ENCODE measurements at regions not wholly inside any gene's neighbourhood (a gene's known extent, or its start where the extent isn't known, plus 50 kb on each side); places are given as distances from the start of the nearest gene placed in this dataset.
"Not testable (repeated sequence)": the region's sequence is repeated elsewhere in the genome, so short reads cannot be mapped to it uniquely, and the experiment has no call there.

- DNase-seq (ENCODE audit: low spot score) = no peak
These were observed 106.7 kb downstream of the RAP2B start for GRCh38 chr3:153268564-153269279.

GRCh38 chr3:153269730-153270129 lies 107.7 kb downstream of the RAP2B start:
- DNase-seq (ENCODE audit: low spot score) = no peak

GRCh38 chr3:153273217-153273616 lies 111.2 kb downstream of the RAP2B start:
- no peak for DNase-seq (ENCODE audit: low spot score)

DNA sequence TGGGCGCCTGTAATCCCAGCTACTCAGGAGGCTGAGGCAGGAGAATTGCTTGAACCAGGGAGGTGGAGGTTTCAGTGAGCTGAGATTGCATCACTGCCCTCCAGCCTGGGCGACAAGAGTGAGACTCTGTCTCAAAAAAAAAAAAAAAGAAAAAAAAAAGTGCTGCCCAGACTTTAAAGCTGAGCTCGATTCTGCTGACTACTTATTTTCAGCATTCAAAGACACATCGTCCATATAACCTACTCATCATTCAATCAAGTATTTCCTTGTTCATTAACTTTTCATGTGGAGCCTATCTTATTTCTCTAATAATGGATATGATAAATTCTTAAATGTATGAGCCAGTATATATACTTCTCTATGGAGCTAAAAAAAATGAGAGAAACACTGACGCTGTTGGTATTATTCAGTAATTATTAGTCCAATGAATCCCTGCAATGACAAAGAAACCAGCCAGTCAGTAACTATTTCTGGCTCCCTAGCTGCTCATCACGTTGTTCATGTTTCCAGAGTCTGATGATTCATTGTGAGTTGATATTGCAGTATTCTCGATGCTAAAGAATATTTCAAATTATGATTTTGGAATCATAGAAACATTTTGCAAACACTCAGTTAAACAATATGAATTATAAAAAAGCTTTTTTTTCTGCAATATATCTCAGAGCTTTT lies 111.9 kb downstream of the RAP2B start:
- no peak for DNase-seq (ENCODE audit: low spot score)

- DNase-seq (ENCODE audit: low spot score) = no peak
These were observed 112.5 kb downstream of the RAP2B start for GRCh38 chr3:153274561-153274960.

- no peak for DNase-seq (ENCODE audit: low spot score)
These were observed 113.5 kb downstream of the RAP2B start for GRCh38 chr3:153275514-153275913.

- DNase-seq (ENCODE audit: low spot score) = no peak
These were observed 115.0 kb downstream of the RAP2B start for GRCh38 chr3:153277029-153277428.

- DNase-seq (ENCODE audit: low spot score) = not testable (repeated sequence)
These were observed 119.4 kb downstream of the RAP2B start for GRCh38 chr3:153281236-153281997.

DNA sequence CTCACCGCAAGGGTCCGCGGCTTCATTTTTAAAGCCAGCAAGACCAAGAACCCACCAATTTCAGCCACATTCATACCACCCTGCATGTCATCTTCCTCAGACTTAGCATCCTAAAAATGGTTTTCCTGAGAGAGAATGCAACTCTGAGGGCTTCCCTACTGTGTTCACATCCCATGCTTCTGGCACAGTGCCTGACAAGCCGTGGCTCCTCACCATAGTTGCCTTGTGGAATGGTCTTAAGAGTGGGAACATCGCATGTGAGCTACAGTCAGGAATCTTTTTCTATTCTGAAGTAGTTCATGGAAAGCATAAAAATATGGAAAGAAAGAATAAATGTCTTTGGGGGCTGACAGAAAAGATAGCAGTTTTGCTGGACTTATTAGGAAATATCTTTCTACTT lies 120.3 kb downstream of the RAP2B start:
- DNase-seq (ENCODE audit: low spot score) = no peak

- DNase-seq (ENCODE audit: low spot score) = peak; percentile 39
These were observed 122.4 kb downstream of the RAP2B start for GRCh38 chr3:153284282-153284938.

- no peak for DNase-seq (ENCODE audit: low spot score)
These were observed 123.2 kb downstream of the RAP2B start for GRCh38 chr3:153285194-153285641.

DNA sequence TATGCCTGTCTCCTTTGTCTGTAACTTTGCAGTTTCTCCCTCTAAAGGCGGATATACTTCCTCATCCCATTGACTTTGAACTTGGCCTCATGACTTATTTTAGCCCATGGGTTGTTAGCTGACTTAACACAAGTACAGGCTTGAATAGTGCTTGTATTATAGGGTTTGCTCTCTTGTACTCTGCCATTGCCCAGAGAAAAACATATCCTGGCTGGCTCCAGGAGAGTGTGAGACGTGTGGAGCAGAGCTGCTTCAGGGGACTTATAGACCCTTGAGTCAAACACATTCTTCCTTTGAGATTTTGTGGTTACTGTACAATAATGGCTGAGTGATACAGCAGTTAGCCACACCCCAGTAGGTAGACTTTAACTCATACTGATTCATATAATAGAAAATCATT lies 124.0 kb downstream of the RAP2B start:
- DNase-seq (ENCODE audit: low spot score) = no peak

- no peak for DNase-seq (ENCODE audit: low spot score)
These were observed 125.0 kb downstream of the RAP2B start for GRCh38 chr3:153287017-153287416.

- no peak for DNase-seq (ENCODE audit: low spot score)
These were observed 127.3 kb downstream of the RAP2B start for GRCh38 chr3:153289334-153289808.

DNA sequence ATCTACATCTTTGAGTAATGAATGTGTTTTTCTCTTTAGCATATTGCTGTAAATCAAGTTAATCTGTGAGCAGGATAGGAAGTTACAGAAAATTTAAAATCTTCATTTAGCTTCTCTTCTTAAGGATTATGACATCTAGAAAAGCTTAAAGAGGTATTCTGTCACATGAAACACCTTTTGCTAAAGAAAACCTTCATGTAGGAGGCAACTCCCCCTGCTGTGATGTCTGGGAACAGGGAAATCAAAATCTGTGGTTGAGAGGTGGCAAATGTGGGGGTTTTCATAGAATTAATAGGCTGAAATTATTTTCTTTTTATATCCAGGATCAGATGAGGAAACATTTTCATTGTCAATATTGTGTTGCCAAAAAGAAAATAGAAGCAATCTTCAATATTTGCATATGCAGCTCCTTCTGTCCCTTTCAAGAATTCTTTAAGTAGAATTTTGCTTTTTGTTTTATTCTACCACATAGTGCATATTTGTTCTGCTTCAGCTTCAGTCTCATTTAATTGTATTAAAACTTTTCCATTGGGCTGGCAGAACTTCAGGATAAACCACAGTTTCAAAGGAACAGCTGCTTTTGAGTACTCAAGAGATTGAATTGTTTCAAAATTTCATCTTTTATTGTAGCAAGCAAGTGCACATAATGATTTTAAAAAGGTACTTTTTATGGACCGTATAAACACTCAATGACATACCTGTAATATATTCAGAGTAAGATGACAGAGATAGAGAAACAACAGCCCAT lies 128.4 kb downstream of the RAP2B start:
- peak; percentile 47 for DNase-seq (ENCODE audit: low spot score)

- DNase-seq (ENCODE audit: low spot score) = peak; percentile 44
These were observed 129.1 kb downstream of the RAP2B start for GRCh38 chr3:153291059-153291685.

GRCh38 chr3:153293265-153293664 lies 131.2 kb downstream of the RAP2B start:
- DNase-seq (ENCODE audit: low spot score) = no peak

- no peak for DNase-seq (ENCODE audit: low spot score)
These were observed 133.9 kb downstream of the RAP2B start for GRCh38 chr3:153295901-153296300.

DNA sequence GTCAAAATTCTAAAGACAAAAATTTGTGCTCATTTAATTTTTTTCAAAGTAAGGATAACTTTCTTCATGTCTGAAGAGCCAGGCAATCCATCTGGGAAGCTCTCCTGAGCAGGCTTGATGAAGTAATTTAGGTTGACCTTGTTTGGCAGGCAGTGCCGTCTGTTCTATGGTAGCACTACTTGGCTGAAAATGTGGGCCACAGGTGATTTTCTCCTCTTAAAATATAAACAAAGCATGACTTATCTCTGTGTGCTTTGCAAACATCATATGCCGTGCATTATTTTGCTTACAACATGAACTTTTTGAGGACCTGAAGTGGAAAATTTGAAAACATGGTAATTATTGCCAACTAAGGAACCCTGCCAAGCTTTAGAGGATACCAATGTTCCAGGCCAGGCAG lies 143.2 kb downstream of the RAP2B start:
- DNase-seq (ENCODE audit: low spot score) = no peak

DNA sequence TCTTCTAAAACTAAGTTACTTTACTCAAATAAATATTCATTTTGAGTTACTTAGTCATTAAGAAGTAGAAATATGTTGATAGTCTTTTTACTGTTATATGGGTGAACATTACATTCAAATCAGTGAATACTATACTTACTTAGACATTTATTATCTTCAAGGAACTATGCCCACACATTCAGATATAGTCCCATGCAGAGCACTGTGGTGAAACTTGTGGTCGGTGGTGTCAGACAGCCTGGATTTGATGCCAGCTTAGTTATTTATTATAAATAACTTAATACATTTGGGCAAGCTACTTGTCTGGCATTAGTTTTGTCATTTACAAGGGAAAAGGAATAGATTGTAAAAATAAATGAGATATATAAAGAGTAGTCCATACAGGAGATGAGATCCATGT lies 149.5 kb downstream of the RAP2B start:
- no peak for DNase-seq (ENCODE audit: low spot score)
